Body of pancreas (tissue), 4 donors: ENCODE measurements at regions not wholly inside any gene's neighbourhood (a gene's known extent, or its start where the extent isn't known, plus 50 kb on each side); places are given as distances from the start of the nearest gene placed in this dataset.

Experiments
- POLR2A ChIP-seq, 3 donors: fragments of 450-650 bp; IDR thresholded peaks; one replicate each; pipeline ENCODE4 v1.6.1; 2016; ENCODE audit warnings: antibody characterized with exemption in 3 of 3, mild to moderate bottlenecking in 2 of 3
- TF ChIP-seq, protein P1 (sequence below), 7 experiments: fragments of 450-650 bp in 4 of 7; fragments of 200-600 bp in 3 of 7; sonication (generic) in 3 of 7; IDR thresholded peaks; one replicate each; pipeline ENCODE4 v1.5.1; 2016 to 2019; ENCODE audit warnings: antibody characterized with exemption in 7 of 7

DNA sequence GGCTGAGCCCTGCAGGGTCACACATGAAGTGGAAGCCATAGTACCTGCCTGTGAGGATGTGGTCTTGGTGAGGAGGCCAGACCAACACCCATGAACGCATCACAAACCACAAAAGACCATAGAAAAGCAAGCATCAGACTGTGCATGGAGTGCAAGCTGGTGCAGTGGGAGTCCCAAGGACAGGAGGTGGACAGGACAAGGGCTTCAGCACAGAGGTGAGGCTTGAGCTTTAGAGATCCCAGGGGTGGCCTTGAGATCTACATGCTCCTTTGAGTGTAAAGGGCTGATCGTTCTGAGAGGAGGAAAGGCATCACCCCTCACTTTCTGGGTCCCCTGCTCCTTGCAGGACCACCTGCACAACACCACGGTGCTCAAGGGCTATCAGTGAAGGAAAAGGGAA lies 111.9 kb upstream of the F3 start:
- TF ChIP-seq, protein P1, sequence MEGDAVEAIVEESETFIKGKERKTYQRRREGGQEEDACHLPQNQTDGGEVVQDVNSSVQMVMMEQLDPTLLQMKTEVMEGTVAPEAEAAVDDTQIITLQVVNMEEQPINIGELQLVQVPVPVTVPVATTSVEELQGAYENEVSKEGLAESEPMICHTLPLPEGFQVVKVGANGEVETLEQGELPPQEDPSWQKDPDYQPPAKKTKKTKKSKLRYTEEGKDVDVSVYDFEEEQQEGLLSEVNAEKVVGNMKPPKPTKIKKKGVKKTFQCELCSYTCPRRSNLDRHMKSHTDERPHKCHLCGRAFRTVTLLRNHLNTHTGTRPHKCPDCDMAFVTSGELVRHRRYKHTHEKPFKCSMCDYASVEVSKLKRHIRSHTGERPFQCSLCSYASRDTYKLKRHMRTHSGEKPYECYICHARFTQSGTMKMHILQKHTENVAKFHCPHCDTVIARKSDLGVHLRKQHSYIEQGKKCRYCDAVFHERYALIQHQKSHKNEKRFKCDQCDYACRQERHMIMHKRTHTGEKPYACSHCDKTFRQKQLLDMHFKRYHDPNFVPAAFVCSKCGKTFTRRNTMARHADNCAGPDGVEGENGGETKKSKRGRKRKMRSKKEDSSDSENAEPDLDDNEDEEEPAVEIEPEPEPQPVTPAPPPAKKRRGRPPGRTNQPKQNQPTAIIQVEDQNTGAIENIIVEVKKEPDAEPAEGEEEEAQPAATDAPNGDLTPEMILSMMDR (IDR thresholded peaks at IDR 0.05) = no peak
- no peak for TF ChIP-seq POLR2A (IDR thresholded peaks at IDR 0.05)
